ENCODE measurements at regions not wholly inside any gene's neighbourhood (a gene's known extent, or its start where the extent isn't known, plus 50 kb on each side); places are given as distances from the start of the nearest gene placed in this dataset.

- Histone ChIP-seq H3K27ac (no peak overlapping the region), H3K27me3 (no peaks in the 10 kb centered on the region), H3K9me3 (no peaks in the 10 kb centered on the region), H3K36me3 (no peaks in the 10 kb centered on the region), H3K4me3 (replicated peaks in 1 of 3) (no peak overlapping the region), H3K4me1 (no peaks in the 10 kb centered on the region)
- TF ChIP-seq POLR2A (IDR thresholded peaks at IDR 0.05) = no peak
- TF ChIP-seq CTCF (IDR thresholded peaks at IDR 0.05) = no peak
- DNase-seq = no peak
- intact Hi-C loops (cut with DNase I) = no loop called here
- WGBS, 2 donors = 50 to 56% methylated on average over 12 to 13 of the region's 13 CpGs
These were observed 149.9 kb upstream of the SOX1 start for GRCh38 chr13:111917086-111917485.

GRCh38 chr13:111917901-111918300 is 149.0 kb upstream of the SOX1 start:
- intact Hi-C loops (cut with DNase I) = no loop called here

GRCh38 chr13:111919286-111919685 is 147.7 kb upstream of the SOX1 start:
- no peak for TF ChIP-seq POLR2A (IDR thresholded peaks at IDR 0.05)
- no peak for TF ChIP-seq CTCF (IDR thresholded peaks at IDR 0.05)
- intact Hi-C loops (cut with DNase I) = no loop called here
- H3K9me3 ChIP-seq = no peaks in the 10 kb centered on the region
- H3K4me3 ChIP-seq (replicated peaks in 1 of 3) = no peak overlapping the region
- no peaks in the 10 kb centered on the region for H3K27me3 ChIP-seq
- DNase-seq = no peak
- 88 to 89% methylated on average over 9 to 12 of the region's 13 CpGs for WGBS, 2 donors
- H3K36me3 ChIP-seq = no peaks in the 10 kb centered on the region
- H3K4me1 ChIP-seq = no peaks in the 10 kb centered on the region
- no peak overlapping the region for H3K27ac ChIP-seq

More at GRCh38 chr13:111917901-111918300, 149.0 kb upstream of the SOX1 start:
- no peaks in the 10 kb centered on the region for H3K4me1 ChIP-seq
- 82 to 84% methylated on average over 16 of the region's 16 CpGs for WGBS, 2 donors
- no peaks in the 10 kb centered on the region for H3K27me3 ChIP-seq
- no peak for DNase-seq
- no peak for TF ChIP-seq CTCF (IDR thresholded peaks at IDR 0.05)
- no peak for TF ChIP-seq POLR2A (IDR thresholded peaks at IDR 0.05)
- no peaks in the 10 kb centered on the region for H3K36me3 ChIP-seq
- H3K9me3 ChIP-seq = no peaks in the 10 kb centered on the region
- no peak overlapping the region for H3K4me3 ChIP-seq (replicated peaks in 1 of 3)
- H3K27ac ChIP-seq = no peak overlapping the region

GRCh38 chr13:111919849-111920248 is 147.1 kb upstream of the SOX1 start:
- no peaks in the 10 kb centered on the region for H3K9me3 ChIP-seq
- WGBS, 2 donors = 81 to 83% methylated on average over 13 of the region's 13 CpGs
- intact Hi-C loops (cut with DNase I) = no loop called here
- no peaks in the 10 kb centered on the region for H3K36me3 ChIP-seq
- DNase-seq = no peak
- H3K4me3 ChIP-seq (replicated peaks in 1 of 3) = no peak overlapping the region
- no peaks in the 10 kb centered on the region for H3K4me1 ChIP-seq
- H3K27me3 ChIP-seq = no peaks in the 10 kb centered on the region
- H3K27ac ChIP-seq = no peak overlapping the region
- TF ChIP-seq POLR2A (IDR thresholded peaks at IDR 0.05) = no peak
- TF ChIP-seq CTCF (IDR thresholded peaks at IDR 0.05) = no peak

- 84 to 87% methylated on average over 20 to 21 of the region's 21 CpGs for WGBS, 2 donors
- no peaks in the 10 kb centered on the region for H3K4me1 ChIP-seq
- no peaks in the 10 kb centered on the region for H3K36me3 ChIP-seq
- intact Hi-C loops (cut with DNase I) = no loop called here
- no peaks in the 10 kb centered on the region for H3K27me3 ChIP-seq
- H3K27ac ChIP-seq = no peak overlapping the region
- DNase-seq = no peak
- H3K9me3 ChIP-seq = no peaks in the 10 kb centered on the region
- TF ChIP-seq CTCF (IDR thresholded peaks at IDR 0.05) (no peak), POLR2A (IDR thresholded peaks at IDR 0.05) (no peak)
- H3K4me3 ChIP-seq (replicated peaks in 1 of 3) = no peak overlapping the region
These were observed 146.5 kb upstream of the SOX1 start for GRCh38 chr13:111920306-111920931.

All from thyroid gland (tissue), 4 donors.